H1 (cell line): ENCODE measurements at regions not wholly inside any gene's neighbourhood (a gene's known extent, or its start where the extent isn't known, plus 50 kb on each side); places are given as distances from the start of the nearest gene placed in this dataset.
A peak's percentile ranks its signal among the peaks of the same experiment; 100 is the strongest.

Experiments
- CTCF ChIA-PET: fragments of 300-600 bp; sonication (Branson Sonifier 250); formaldehyde crosslinking; loops from one replicate; lab custom pipeline; 2021; ENCODE audit not compliant: partially characterized antibody; lab: Charles Lee
- POLR2A ChIA-PET: fragments of 300-600 bp; sonication (Branson Sonifier 250); formaldehyde crosslinking; loops from one replicate; lab custom pipeline; 2021; ENCODE audit warnings: inconsistent platforms; ENCODE audit not compliant: partially characterized antibody; lab: Charles Lee
- DNase-seq, 2 experiments: peaks; one replicate each; pipeline versions ENCODE4 v3.0.0 to v3.0.0-alpha.2; 2010 to 2022; ENCODE audit warnings: low spot score in 2 of 2, low read depth in 1 of 2, mixed read lengths in 1 of 2
- FAIRE-seq: peaks from 2 replicates; lab custom pipeline; 2011; peaks lifted over from hg19 to GRCh38; lab: Jason Lieb, UNC
- H2AFZ ChIP-seq: 2 replicates; pipeline ENCODE4 v1.8.1; 2012; ENCODE audit warnings: low read length, inconsistent platforms
- H2AK5ac ChIP-seq: 2 replicates; pipeline ENCODE4 v1.6.1; 2013; ENCODE audit warnings: low read depth, low read length
- H2BK120ac ChIP-seq: replicated peaks from 2 replicates; pipeline ENCODE3; 2013; ENCODE audit warnings: low read depth, low read length, inconsistent platforms
- H2BK12ac ChIP-seq: 2 replicates; pipeline ENCODE4 v1.6.1; 2013; ENCODE audit warnings: low read depth, low read length
- H2BK15ac ChIP-seq: 2 replicates; pipeline ENCODE4 v1.6.1; 2013; ENCODE audit warnings: low read length
- H2BK20ac ChIP-seq: 2 replicates; pipeline ENCODE4 v1.6.1; 2013; ENCODE audit warnings: low read length
- H2BK5ac ChIP-seq: 2 replicates; pipeline ENCODE4 v1.6.1; 2013; ENCODE audit warnings: low read depth, low read length
- H3K14ac ChIP-seq: 2 replicates; pipeline ENCODE4 v1.6.1; 2013; ENCODE audit warnings: inconsistent platforms; ENCODE audit not compliant: insufficient read length
- H3K18ac ChIP-seq: 2 replicates; pipeline ENCODE4 v1.6.1; 2013; ENCODE audit warnings: low read length; ENCODE audit errors: extremely low read depth
- H3K23ac ChIP-seq: 2 replicates; pipeline ENCODE4 v1.6.1; 2013; ENCODE audit warnings: inconsistent platforms; ENCODE audit not compliant: insufficient read length
- H3K23me2 ChIP-seq: 2 replicates; pipeline ENCODE4 v1.6.1; 2013; ENCODE audit warnings: low read depth, low read length
- H3K27ac ChIP-seq: 2 replicates; pipeline ENCODE4 v1.6.1; 2011; ENCODE audit warnings: low read depth, low read length, inconsistent platforms
- H3K27me3 ChIP-seq, 4 experiments: replicated peaks in 1 of 4; 1 replicate in 1 of 4; 2 replicates in 3 of 4; pipeline versions ENCODE4 v1.6.1 to v1.8.1; 2011 to 2013; ENCODE audit warnings: low read length in 3 of 4, mild to moderate bottlenecking in 3 of 4, inconsistent platforms in 2 of 4, mixed read lengths in 2 of 4, moderate library complexity in 1 of 4; ENCODE audit not compliant: control insufficient read depth in 3 of 4, insufficient read depth in 3 of 4; ENCODE audit errors: extremely low read depth in 1 of 4
- H3K36me3 ChIP-seq, 4 experiments: 2 replicates each; pipeline versions ENCODE4 v1.6.1 to v1.8.1; 2011 to 2013; ENCODE audit warnings: mild to moderate bottlenecking in 4 of 4, low read length in 3 of 4, moderate library complexity in 2 of 4, control low read depth in 1 of 4, inconsistent platforms in 1 of 4; ENCODE audit not compliant: insufficient read depth in 4 of 4, control insufficient read depth in 2 of 4
- H3K4ac ChIP-seq: replicated peaks from 2 replicates; pipeline ENCODE3; 2013; ENCODE audit warnings: low read length, low read depth, mixed read lengths, inconsistent platforms; ENCODE audit not compliant: insufficient read length
- H3K4me1 ChIP-seq, 4 experiments: replicated peaks in 1 of 4; 1 replicate in 1 of 4; 2 replicates in 3 of 4; pipeline versions ENCODE4 v1.6.1 to v1.8.1; 2011 to 2013; ENCODE audit warnings: low read length in 3 of 4, inconsistent platforms in 2 of 4, mixed read lengths in 1 of 4; ENCODE audit not compliant: insufficient read depth in 4 of 4, control insufficient read depth in 3 of 4
- H3K4me2 ChIP-seq, 2 experiments: 2 replicates each; pipeline versions ENCODE4 v1.6.1 to v1.8.1; 2011 to 2013; ENCODE audit warnings: low read depth in 2 of 2, low read length in 2 of 2, control low read depth in 1 of 2, inconsistent platforms in 1 of 2, mild to moderate bottlenecking in 1 of 2; ENCODE audit not compliant: insufficient read depth in 1 of 2
- H3K4me3 ChIP-seq, 4 experiments: fragments of 200-600, 300-600 bp in 1 of 4; sonication (generic), shearing (Covaris generic), sonication (Bioruptor Twin) in 1 of 4; 2 replicates each; pipeline versions ENCODE4 v1.5.1 to v1.8.1; 2011 to 2016; ENCODE audit warnings: low read length in 4 of 4, low read depth in 3 of 4, control low read depth in 2 of 4, inconsistent platforms in 2 of 4, mild to moderate bottlenecking in 2 of 4, mixed read lengths in 1 of 4, moderate library complexity in 1 of 4; ENCODE audit not compliant: insufficient read depth in 2 of 4; ENCODE audit errors: extremely low read depth in 1 of 4
- H3K56ac ChIP-seq: replicated peaks from 2 replicates; pipeline ENCODE3; 2013; ENCODE audit warnings: low read depth, mild to moderate bottlenecking, mixed read lengths, low read length, inconsistent platforms; ENCODE audit not compliant: insufficient read length
- H3K79me1 ChIP-seq: 2 replicates; pipeline ENCODE4 v1.6.1; 2013; ENCODE audit warnings: low read depth, low read length, control low read depth
- H3K79me2 ChIP-seq, 2 experiments: 2 replicates each; pipeline versions ENCODE4 v1.6.1 to v1.8.1; 2012 to 2013; ENCODE audit warnings: low read length in 2 of 2, mild to moderate bottlenecking in 2 of 2, inconsistent platforms in 1 of 2; ENCODE audit not compliant: insufficient read depth in 2 of 2, control insufficient read depth in 1 of 2
- H3K9ac ChIP-seq, 4 experiments: replicated peaks in 1 of 4; 1 replicate in 1 of 4; 2 replicates in 3 of 4; pipeline versions ENCODE4 v1.6.1 to v1.8.1; 2011 to 2013; ENCODE audit warnings: low read depth in 3 of 4, low read length in 3 of 4, control low read depth in 2 of 4, mild to moderate bottlenecking in 2 of 4, moderate library complexity in 2 of 4, inconsistent platforms in 1 of 4; ENCODE audit errors: extremely low read depth in 1 of 4
- H3K9me3 ChIP-seq, 2 experiments: 2 replicates each; pipeline versions ENCODE4 v1.6.1 to v1.8.1; 2012 to 2013; ENCODE audit warnings: mild to moderate bottlenecking in 2 of 2, moderate library complexity in 2 of 2, control low read depth in 1 of 2, inconsistent platforms in 1 of 2, low read depth in 1 of 2, low read length in 1 of 2, mixed read lengths in 1 of 2; ENCODE audit not compliant: insufficient read depth in 2 of 2
- H4K20me1 ChIP-seq, 2 experiments: replicated peaks in 1 of 2; 2 replicates each; pipeline versions ENCODE3 to v1.8.1; 2011 to 2013; ENCODE audit warnings: inconsistent platforms in 2 of 2, low read length in 2 of 2, mild to moderate bottlenecking in 1 of 2; ENCODE audit not compliant: insufficient read depth in 2 of 2, control insufficient read depth in 1 of 2
- H4K5ac ChIP-seq: 2 replicates; pipeline ENCODE4 v1.6.1; 2013; ENCODE audit warnings: low read length, low read depth, mixed read lengths, inconsistent platforms; ENCODE audit not compliant: insufficient read length
- H4K8ac ChIP-seq: 2 replicates; pipeline ENCODE4 v1.8.0; 2013; ENCODE audit warnings: mild to moderate bottlenecking, moderate library complexity, low read length, inconsistent platforms; ENCODE audit not compliant: insufficient read depth; ENCODE audit errors: extremely low read depth
- H4K91ac ChIP-seq: replicated peaks from 2 replicates; pipeline ENCODE3; 2013; ENCODE audit warnings: low read length, mixed read lengths, inconsistent platforms; ENCODE audit not compliant: insufficient read length
- EGR1 ChIP-seq: IDR thresholded peaks from 2 replicates; pipeline ENCODE4 v1.6.1; 2011; ENCODE audit warnings: low read depth, low read length, borderline replicate concordance
- FOSL1 ChIP-seq: IDR thresholded peaks from 2 replicates; pipeline ENCODE4 v1.6.1; 2011; ENCODE audit warnings: mild to moderate bottlenecking, low read depth, low read length, moderate library complexity; ENCODE audit not compliant: insufficient read depth
- KDM5A ChIP-seq: fragments of 200-600 bp; IDR thresholded peaks from 2 replicates; pipeline ENCODE4 v1.7.1; 2012; ENCODE audit warnings: mild to moderate bottlenecking, low read length, inconsistent platforms, mixed read lengths
- MAX ChIP-seq: IDR thresholded peaks from 2 replicates; pipeline ENCODE4 v1.6.1; 2012; ENCODE audit warnings: inconsistent platforms
- TBP ChIP-seq: IDR thresholded peaks from 2 replicates; pipeline ENCODE4 v1.6.1; 2011; ENCODE audit warnings: low read depth, low read length, improper control_type of control experiment
- WGBS, 2 experiments: shearing (Covaris generic) in 1 of 2; methylation state at CpG; one replicate each; pipeline versions ENCODE4 v1.1.6 to v1.1.7; 2013 to 2015; ENCODE audit warnings: low lambda C conversion rate in 2 of 2, mixed read lengths in 2 of 2, inconsistent platforms in 1 of 2, low coverage in 1 of 2, missing lambda C conversion rate in 1 of 2; ENCODE audit not compliant: insufficient replicate concordance in 2 of 2, insufficient coverage in 1 of 2, insufficient read length in 1 of 2; ENCODE audit errors: extremely low coverage in 1 of 2, missing lambda C conversion rate in 1 of 2; 5-methylcytosine and 5-hydroxymethylcytosine counted together

GRCh38 chr4:86483773-86484172 lies 110.3 kb upstream of the PTPN13 start:
- H3K27me3 ChIP-seq = no peaks in the 10 kb centered on the region
- no peak overlapping the region for H2AFZ ChIP-seq
- peak overlapping the region; percentile 67; the same call in 1 of the 2 replicates for H3K18ac ChIP-seq
- H3K79me1 ChIP-seq = no peaks in the 10 kb centered on the region
- H3K4me3 ChIP-seq = no peak overlapping the region
- H2BK20ac ChIP-seq = peak overlapping the region; percentile 2
- peaks cover 0 to 5% of the 10 kb centered on the region in 2 experiments; a peak in 1 of 4 replicates for H3K9me3 ChIP-seq
- H2BK120ac ChIP-seq = peak overlapping the region; percentile 93
- no peaks in the 10 kb centered on the region; a peak in 1 of 8 replicates for H3K36me3 ChIP-seq
- WGBS, 2 experiments = 42% methylated on average over 2 of the region's 2 CpGs; no CpG with 5 or more reads in 1 of the 2 experiments
- H4K8ac ChIP-seq = no peak overlapping the region
- no peak overlapping the region for H3K9ac ChIP-seq
- peak overlapping the region; percentile 91 for H4K91ac ChIP-seq
- H3K14ac ChIP-seq = no peak overlapping the region
- no peaks in the 10 kb centered on the region for H3K79me2 ChIP-seq
- H3K4me1 ChIP-seq = peaks cover 2 to 24% (median 13%) of the 10 kb centered on the region in 4 experiments; a peak in 4 of 7 replicates
- H3K23ac ChIP-seq = no peak overlapping the region
- H2BK15ac ChIP-seq = no peak overlapping the region
- no peak overlapping the region for H3K56ac ChIP-seq
- ChIA-PET POLR2A (interaction anchor here (0.9 to 1.8 kb wide), 3 partner anchors 30 to 417 kb away, joined by 3 to 8 read pairs (median 6); no protein-coding TSS in a partner anchor), CTCF (interaction anchor here (0.7 to 2.7 kb wide), 2 partner anchors 12 to 261 kb away, joined by 3 to 21 read pairs; no protein-coding TSS in a partner anchor)
- H3K4me2 ChIP-seq = peak overlapping the region in 1 of 2 experiments; percentile 33; a peak in 2 of 4 replicates
- no peaks in the 10 kb centered on the region for H4K20me1 ChIP-seq
- peak overlapping the region; percentile 83; the same call in 1 of the 2 replicates for H2BK5ac ChIP-seq
- H3K4ac ChIP-seq = no peak overlapping the region
- DNase-seq = no peak
- FAIRE-seq = peak; percentile 69
- peaks cover 2% of the 10 kb centered on the region; the same call in 1 of the 2 replicates for H3K23me2 ChIP-seq
- H2BK12ac ChIP-seq = no peak overlapping the region
- no peak overlapping the region for H2AK5ac ChIP-seq
- 0 out of 2 replicates have a peak overlapping the region, but pooled peaks have one; percentile 28 for H3K27ac ChIP-seq
- peak overlapping the region; percentile 98 for H4K5ac ChIP-seq
- TF ChIP-seq KDM5A (no peak), TBP (no peak), MAX (no peak), EGR1 (no peak), FOSL1 (no peak)
